T-cell (primary cell): ENCODE measurements at regions not wholly inside any gene's neighbourhood (a gene's known extent, or its start where the extent isn't known, plus 50 kb on each side); places are given as distances from the start of the nearest gene placed in this dataset.

Experiments
- ATAC-seq, 4 experiments: fragments of 200-7000 bp in 3 of 4; fragments of 150-1000 bp in 1 of 4; cut with Tn5 transposase; replicated peaks in 1 of 4; 1 replicate in 3 of 4; 2 replicates in 1 of 4; pipeline ENCODE4 v1.10.0; 2021; ENCODE audit warnings: moderate library complexity in 3 of 4, mild to moderate bottlenecking in 2 of 4, moderate number of reproducible peaks in 1 of 4
- CTCF ChIA-PET, 2 donors: fragments of 300-600 bp; sonication (Branson Sonifier 250); formaldehyde crosslinking; loops; one replicate each; lab custom pipeline; 2022; ENCODE audit warnings: antibody characterized with exemption in 2 of 2; lab: Charles Lee
- POLR2A ChIA-PET, 2 donors: fragments of 300-600 bp; sonication (Branson Sonifier 250); formaldehyde crosslinking; loops; one replicate each; lab custom pipeline; 2022; ENCODE audit warnings: antibody characterized with exemption in 2 of 2; lab: Charles Lee
- DNase-seq, 35 experiments: peaks; one replicate each; pipeline versions ENCODE4 v3.0.0 to v3.0.0-alpha.2; 2013 to 2023
- H3K27ac ChIP-seq: one replicate; pipeline ENCODE4 v1.5.1; 2013; ENCODE audit warnings: low read length
- H3K27me3 ChIP-seq, 2 experiments: replicated peaks in 1 of 2; 1 replicate in 1 of 2; 2 replicates in 1 of 2; pipeline versions ENCODE4 v1.6.1 to v1.7.0; 2013; ENCODE audit warnings: low read length in 1 of 2, mixed read lengths in 1 of 2; ENCODE audit not compliant: control insufficient read depth in 2 of 2, insufficient read depth in 2 of 2; ENCODE audit errors: extremely low read depth in 1 of 2
- H3K36me3 ChIP-seq, 2 donors: 1 replicate in 1 of 2; 2 replicates in 1 of 2; pipeline versions ENCODE4 v1.6.1 to v1.7.0; 2013; ENCODE audit warnings: low read length in 1 of 2; ENCODE audit not compliant: control insufficient read depth in 2 of 2, insufficient read depth in 1 of 2; ENCODE audit errors: extremely low read depth in 1 of 2
- H3K4me1 ChIP-seq, 2 experiments: 1 replicate in 1 of 2; 2 replicates in 1 of 2; pipeline versions ENCODE4 v1.6.1 to v1.7.0; 2013; ENCODE audit warnings: low read length in 2 of 2, mixed read lengths in 1 of 2; ENCODE audit not compliant: insufficient read depth in 2 of 2, control insufficient read depth in 1 of 2; ENCODE audit errors: extremely low read depth in 1 of 2
- H3K4me3 ChIP-seq, 2 donors: 1 replicate in 1 of 2; 2 replicates in 1 of 2; pipeline versions ENCODE4 v1.5.1 to v1.7.0; 2013; ENCODE audit warnings: mild to moderate bottlenecking in 2 of 2, low read length in 1 of 2, moderate library complexity in 1 of 2; ENCODE audit not compliant: control insufficient read depth in 1 of 2; ENCODE audit errors: extremely low read depth in 1 of 2
- H3K9me3 ChIP-seq: 2 replicates; pipeline ENCODE4 v1.7.0; 2013
- H3K27ac Mint-ChIP-seq, 2 donors: one replicate each; pipeline ENCODE4 v1.8.0; 2020 to 2021; ENCODE audit warnings: mild to moderate bottlenecking in 2 of 2, mixed read lengths in 2 of 2
- H3K27me3 Mint-ChIP-seq, 2 donors: one replicate each; pipeline ENCODE4 v1.8.0; 2021 to 2022; ENCODE audit warnings: mixed read lengths in 2 of 2
- H3K36me3 Mint-ChIP-seq: one replicate; pipeline ENCODE4 v1.8.0; 2021; ENCODE audit warnings: mixed read lengths
- H3K4me1 Mint-ChIP-seq, 3 donors: one replicate each; pipeline ENCODE4 v1.8.0; 2020 to 2022; ENCODE audit warnings: mixed read lengths in 3 of 3, mild to moderate bottlenecking in 1 of 3
- H3K4me3 Mint-ChIP-seq, 3 donors: one replicate each; pipeline ENCODE4 v1.8.0; 2020 to 2022; ENCODE audit warnings: mild to moderate bottlenecking in 3 of 3, mixed read lengths in 3 of 3, moderate library complexity in 3 of 3
- H3K9me3 Mint-ChIP-seq, 3 donors: one replicate each; pipeline ENCODE4 v1.8.0; 2020 to 2022; ENCODE audit warnings: mixed read lengths in 3 of 3
- WGBS: methylation state at CpG from one replicate; pipeline ENCODE4 v1.1.5; 2013; ENCODE audit warnings: missing lambda C conversion rate; ENCODE audit not compliant: insufficient coverage; 5-methylcytosine and 5-hydroxymethylcytosine counted together

DNA sequence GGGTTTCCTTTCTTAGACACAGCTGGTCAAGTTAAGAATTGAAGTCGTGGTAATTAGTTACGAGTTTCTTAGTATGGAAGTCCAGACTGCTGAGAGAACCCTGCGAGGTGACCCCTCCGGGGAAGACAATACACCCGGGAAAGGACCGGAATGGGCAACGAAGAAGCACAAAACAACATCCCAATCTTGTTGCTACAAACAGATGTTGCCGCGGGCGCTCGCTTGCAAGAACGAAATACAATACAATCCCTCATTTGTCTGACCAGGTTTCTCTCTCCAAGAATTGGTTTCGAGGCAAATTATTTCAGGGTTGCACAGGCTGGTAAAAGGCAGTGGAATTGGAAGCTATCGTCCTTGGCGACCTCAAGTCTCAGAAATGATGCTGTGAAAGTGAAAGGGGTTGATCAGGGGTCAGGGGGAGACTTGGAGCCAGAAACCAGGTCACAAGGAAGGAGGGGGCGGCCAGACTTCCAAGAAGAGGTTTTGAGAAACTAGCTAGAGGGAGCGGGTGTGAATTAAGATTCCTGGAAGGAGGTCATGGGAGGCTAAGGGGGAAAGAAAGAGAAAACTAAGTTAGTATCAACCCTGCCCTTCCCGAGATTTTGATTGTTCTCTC lies 401.9 kb downstream of the HRH4 start:
- DNase-seq (no peak), ATAC-seq (no peak)
- Mint-ChIP-seq H3K9me3 (peaks cover 0 to 3% (median 0%) of the 10 kb centered on the region in 3 donors), H3K27ac (no peak overlapping the region), H3K4me3 (no peak overlapping the region), H3K27me3 (no peaks in the 10 kb centered on the region), H3K4me1 (no peaks in the 10 kb centered on the region), H3K36me3 (no peaks in the 10 kb centered on the region)
- ChIA-PET POLR2A (no interaction called here), CTCF (no interaction called here)
- Histone ChIP-seq H3K4me3 (no peak overlapping the region), H3K9me3 (no peaks in the 10 kb centered on the region), H3K27ac (no peak overlapping the region), H3K4me1 (no peaks in the 10 kb centered on the region), H3K36me3 (no peaks in the 10 kb centered on the region), H3K27me3 (no peaks in the 10 kb centered on the region)
- WGBS = 72% methylated on average over 8 of the region's 18 CpGs

DNA sequence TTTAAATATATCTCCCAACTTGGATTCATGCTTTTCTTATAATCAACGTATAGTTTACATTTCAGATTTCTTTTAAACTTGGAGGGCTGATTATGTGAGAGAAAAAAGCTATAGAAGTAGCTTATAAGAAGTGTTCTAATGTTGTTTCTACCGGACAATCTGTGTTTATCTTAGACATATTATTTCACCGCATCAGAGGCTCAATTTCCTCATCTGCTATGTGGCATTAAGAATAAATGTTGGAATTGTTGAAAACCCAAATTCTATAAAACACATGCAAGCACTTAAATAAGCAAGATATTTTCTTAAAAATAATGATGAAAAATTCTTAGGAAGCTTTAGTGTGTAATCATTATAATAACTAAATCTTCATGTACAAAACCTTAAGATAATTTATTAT lies 407.9 kb downstream of the HRH4 start:
- no peaks in the 10 kb centered on the region for H3K36me3 Mint-ChIP-seq

DNA sequence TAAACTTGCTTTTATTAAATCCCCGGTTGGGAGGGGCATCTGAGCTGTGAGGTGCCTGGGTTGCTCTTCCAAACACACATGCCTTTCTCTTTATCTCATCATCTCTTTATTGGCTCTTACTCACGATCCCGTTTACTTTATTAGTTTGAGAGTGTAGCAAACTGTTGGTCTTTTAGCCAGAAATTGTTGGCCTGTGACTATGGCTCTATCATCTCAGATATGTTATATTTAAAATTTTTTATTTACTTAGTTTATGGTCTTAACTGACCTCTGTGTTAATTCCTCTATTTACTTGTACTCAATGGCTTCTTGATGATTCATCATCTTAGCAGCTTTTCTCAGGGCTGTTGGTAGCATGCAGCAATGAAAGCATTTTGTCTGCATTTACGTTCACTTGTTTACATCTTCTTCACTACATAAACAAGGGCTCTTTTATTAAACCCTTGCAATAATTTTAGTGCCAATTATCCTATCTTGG lies 408.4 kb downstream of the HRH4 start:
- peaks cover 0 to 5% of the 10 kb centered on the region in 2 donors for H3K27me3 Mint-ChIP-seq

More for the DNA sequence above, 407.9 kb downstream of the HRH4 start:
- Mint-ChIP-seq H3K27me3 (peaks cover 0 to 5% of the 10 kb centered on the region in 2 donors), H3K4me1 (no peaks in the 10 kb centered on the region), H3K9me3 (peaks cover 0 to 3% (median 0%) of the 10 kb centered on the region in 3 donors), H3K27ac (no peak overlapping the region), H3K4me3 (no peak overlapping the region)
- H3K27ac ChIP-seq = no peak overlapping the region
- H3K9me3 ChIP-seq = no peaks in the 10 kb centered on the region
- H3K4me3 ChIP-seq = no peak overlapping the region
- no peaks in the 10 kb centered on the region for H3K36me3 ChIP-seq
- ATAC-seq (no peak), DNase-seq (no peak)
- POLR2A ChIA-PET = interaction anchor here in 1 of 2 donors (0.6 kb wide), 1 partner anchor 512 kb away, joined by 3 read pairs; no protein-coding TSS in a partner anchor
- no CpG with 5 or more reads among the region's 3 CpGs for WGBS
- no peaks in the 10 kb centered on the region for H3K27me3 ChIP-seq
- CTCF ChIA-PET = no interaction called here
- no peaks in the 10 kb centered on the region for H3K4me1 ChIP-seq

DNA sequence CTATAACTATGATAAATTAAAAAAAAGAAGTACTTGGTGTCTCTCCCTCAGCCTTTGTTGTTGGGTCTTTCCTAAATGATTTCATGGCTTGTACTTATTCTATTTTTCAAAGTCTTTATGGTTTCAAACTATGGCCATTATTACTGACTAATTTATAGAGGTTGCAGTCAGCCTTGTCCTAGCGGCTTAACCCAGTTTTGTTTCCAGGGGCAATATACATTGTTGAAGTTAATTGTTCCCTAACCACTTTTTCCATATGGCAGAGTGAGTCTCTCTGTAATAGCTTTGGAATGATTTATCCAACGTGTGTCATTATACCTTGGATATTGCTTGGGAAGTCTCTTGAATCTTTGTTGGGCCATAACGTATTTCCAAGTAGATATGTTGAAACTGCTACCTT lies 408.8 kb downstream of the HRH4 start:
- CTCF ChIA-PET = no interaction called here

More for the DNA sequence above, 408.4 kb downstream of the HRH4 start:
- Histone ChIP-seq H3K27me3 (no peaks in the 10 kb centered on the region), H3K4me1 (no peaks in the 10 kb centered on the region), H3K36me3 (no peaks in the 10 kb centered on the region), H3K4me3 (no peak overlapping the region), H3K9me3 (no peaks in the 10 kb centered on the region), H3K27ac (no peak overlapping the region)
- H3K4me1 Mint-ChIP-seq = no peaks in the 10 kb centered on the region
- no peak overlapping the region for H3K27ac Mint-ChIP-seq
- 33% methylated on average over 1 of the region's 4 CpGs for WGBS
- DNase-seq (no peak), ATAC-seq (no peak)
- no peaks in the 10 kb centered on the region for H3K36me3 Mint-ChIP-seq
- H3K9me3 Mint-ChIP-seq = peaks cover 0 to 3% (median 0%) of the 10 kb centered on the region in 3 donors
- POLR2A ChIA-PET = no interaction called here
- CTCF ChIA-PET = no interaction called here
- H3K4me3 Mint-ChIP-seq = no peak overlapping the region

DNA sequence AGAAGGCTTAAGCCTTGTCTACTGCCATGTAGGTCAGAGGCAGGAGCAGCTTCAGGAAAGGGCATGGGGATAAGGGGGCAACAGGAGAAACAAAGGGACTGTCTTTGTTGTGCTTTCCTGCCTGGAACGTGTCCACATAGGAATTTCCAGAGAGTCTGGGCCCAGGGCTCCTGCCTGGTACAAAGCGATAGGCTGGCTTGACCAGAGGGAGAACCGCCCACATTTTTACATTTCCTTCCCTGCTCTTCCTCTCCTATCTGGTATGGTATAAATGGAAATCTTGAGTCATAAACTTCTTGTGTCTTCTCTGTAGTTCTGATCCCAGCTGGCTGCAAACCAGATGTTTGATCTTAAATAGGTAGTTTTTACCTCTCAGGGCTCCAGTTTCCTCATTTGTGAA lies 414.8 kb downstream of the HRH4 start:
- Histone ChIP-seq H3K4me3 (no peak overlapping the region), H3K4me1 (no peaks in the 10 kb centered on the region), H3K36me3 (no peaks in the 10 kb centered on the region), H3K27ac (no peak overlapping the region), H3K27me3 (no peaks in the 10 kb centered on the region), H3K9me3 (no peaks in the 10 kb centered on the region)
- ATAC-seq = no peak
- Mint-ChIP-seq H3K27me3 (peaks cover 3 to 5% of the 10 kb centered on the region in 2 donors), H3K9me3 (peaks cover 0 to 8% (median 0%) of the 10 kb centered on the region in 3 donors), H3K4me1 (no peaks in the 10 kb centered on the region), H3K27ac (no peak overlapping the region), H3K36me3 (no peaks in the 10 kb centered on the region), H3K4me3 (no peak overlapping the region)
- POLR2A ChIA-PET = no interaction called here
- DNase-seq = no peak
- no CpG with 5 or more reads among the region's 3 CpGs for WGBS
- CTCF ChIA-PET = no interaction called here

More for the DNA sequence above, 408.8 kb downstream of the HRH4 start:
- no peak overlapping the region for H3K27ac Mint-ChIP-seq
- H3K4me1 Mint-ChIP-seq = no peaks in the 10 kb centered on the region
- peaks cover 0 to 3% (median 0%) of the 10 kb centered on the region in 3 donors for H3K9me3 Mint-ChIP-seq
- Histone ChIP-seq H3K9me3 (no peaks in the 10 kb centered on the region), H3K36me3 (no peaks in the 10 kb centered on the region), H3K27ac (no peak overlapping the region), H3K4me1 (no peaks in the 10 kb centered on the region), H3K27me3 (no peaks in the 10 kb centered on the region), H3K4me3 (no peak overlapping the region)
- DNase-seq = no peak
- POLR2A ChIA-PET = no interaction called here
- H3K27me3 Mint-ChIP-seq = peaks cover 0 to 5% of the 10 kb centered on the region in 2 donors
- ATAC-seq = no peak
- no peaks in the 10 kb centered on the region for H3K36me3 Mint-ChIP-seq
- WGBS = no CpG with 5 or more reads among the region's 3 CpGs
- H3K4me3 Mint-ChIP-seq = no peak overlapping the region

DNA sequence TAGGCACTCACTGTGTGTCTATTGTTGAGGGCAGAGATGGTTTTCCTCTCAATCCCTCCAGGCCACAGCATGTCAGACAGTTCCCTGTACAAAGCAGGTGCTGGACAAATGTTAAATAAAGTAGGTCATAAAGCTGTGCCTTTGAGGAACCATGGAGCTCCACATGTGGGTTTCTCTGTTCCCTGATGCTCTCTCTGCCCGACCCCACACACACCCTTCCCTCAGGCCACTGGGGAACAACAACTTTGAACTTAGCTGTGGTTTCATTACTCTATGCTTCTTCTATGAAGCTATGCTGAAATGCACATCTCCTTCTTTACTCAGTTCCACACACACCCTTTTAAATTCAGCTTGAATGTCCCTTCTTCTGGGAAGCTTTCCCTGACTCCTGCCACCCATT lies 415.3 kb downstream of the HRH4 start:
- 14% methylated on average over 1 of the region's 1 CpG for WGBS
- CTCF ChIA-PET = no interaction called here

More for the DNA sequence above, 415.3 kb downstream of the HRH4 start:
- no peaks in the 10 kb centered on the region for H3K36me3 ChIP-seq
- Mint-ChIP-seq H3K36me3 (no peaks in the 10 kb centered on the region), H3K9me3 (peaks cover 0 to 10% (median 0%) of the 10 kb centered on the region in 3 donors), H3K27ac (no peak overlapping the region), H3K4me3 (no peak overlapping the region), H3K4me1 (no peaks in the 10 kb centered on the region), H3K27me3 (peaks cover under 1 to 3% of the 10 kb centered on the region in 2 donors)
- H3K9me3 ChIP-seq = no peaks in the 10 kb centered on the region
- DNase-seq (no peak), ATAC-seq (no peak)
- H3K27ac ChIP-seq = no peak overlapping the region
- H3K27me3 ChIP-seq = no peaks in the 10 kb centered on the region
- no peak overlapping the region for H3K4me3 ChIP-seq
- H3K4me1 ChIP-seq = no peaks in the 10 kb centered on the region
- POLR2A ChIA-PET = no interaction called here
